ENCODE measurements at regions not wholly inside any gene's neighbourhood (a gene's known extent, or its start where the extent isn't known, plus 50 kb on each side); places are given as distances from the start of the nearest gene placed in this dataset.

DNA sequence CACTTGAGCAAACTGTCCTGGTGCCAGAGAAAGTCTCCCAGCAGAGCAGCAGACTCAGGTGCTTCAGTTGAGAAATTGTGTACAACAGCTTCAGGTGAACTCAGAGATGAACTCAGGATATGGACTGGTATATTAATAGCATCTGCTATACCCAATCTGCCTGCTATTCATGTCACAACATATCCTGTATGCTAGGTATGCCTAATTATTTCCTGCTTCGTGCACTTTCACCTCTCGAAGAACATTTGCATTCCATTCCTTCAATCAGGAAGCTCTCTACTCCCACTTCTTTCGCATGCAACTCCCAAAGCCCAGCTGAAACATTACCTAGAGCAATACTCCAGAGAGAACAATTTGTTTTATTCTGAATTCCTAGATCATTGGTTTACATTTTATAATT lies 207.7 kb downstream of the KCNA4 start:
- TF ChIP-seq EZH2 (IDR thresholded peaks at IDR 0.05; ENCODE audit: insufficient read depth, poor library complexity, severe bottlenecking): no peak
- no peak for TF ChIP-seq EZH2phosphoT487 (IDR thresholded peaks at IDR 0.05; ENCODE audit: insufficient read depth, low read depth)
